H9 (cell line): ENCODE measurements at regions not wholly inside any gene's neighbourhood (a gene's known extent, or its start where the extent isn't known, plus 50 kb on each side); places are given as distances from the start of the nearest gene placed in this dataset.

Experiments
- DNase-seq: peaks from one replicate; pipeline ENCODE4 v3.0.0-alpha.2; 2017
- H2AFZ ChIP-seq: one replicate; pipeline ENCODE4 v1.6.1; 2013; ENCODE audit warnings: mild to moderate bottlenecking, low read length, control low read depth, moderate library complexity
- H2AK5ac ChIP-seq: 2 replicates; pipeline ENCODE4 v1.6.1; 2013; ENCODE audit warnings: low read length, control low read depth, mixed read lengths; ENCODE audit not compliant: insufficient read length
- H2BK120ac ChIP-seq: one replicate; pipeline ENCODE4 v1.6.1; 2013; ENCODE audit warnings: low read depth, mild to moderate bottlenecking, low read length, control low read depth, inconsistent platforms; ENCODE audit not compliant: poor library complexity, severe bottlenecking
- H2BK12ac ChIP-seq: 2 replicates; pipeline ENCODE4 v1.6.1; 2013; ENCODE audit warnings: low read length, control low read depth, mixed read lengths, low read depth; ENCODE audit not compliant: insufficient read length
- H2BK15ac ChIP-seq: 2 replicates; pipeline ENCODE4 v1.6.1; 2013; ENCODE audit warnings: low read depth, low read length, control low read depth
- H2BK20ac ChIP-seq: one replicate; pipeline ENCODE4 v1.6.1; 2013; ENCODE audit warnings: low read depth, mild to moderate bottlenecking, low read length, control low read depth, inconsistent platforms; ENCODE audit not compliant: poor library complexity, severe bottlenecking
- H2BK5ac ChIP-seq: 2 replicates; pipeline ENCODE4 v1.6.1; 2013; ENCODE audit warnings: low read length, control low read depth, mixed read lengths; ENCODE audit not compliant: insufficient read length
- H3K14ac ChIP-seq: 2 replicates; pipeline ENCODE4 v1.6.1; 2013; ENCODE audit warnings: low read length, control low read depth; ENCODE audit not compliant: insufficient read depth
- H3K18ac ChIP-seq: 2 replicates; pipeline ENCODE4 v1.6.1; 2013; ENCODE audit warnings: low read depth, mild to moderate bottlenecking, mixed read lengths, low read length, control low read depth; ENCODE audit not compliant: insufficient read length
- H3K23ac ChIP-seq: 2 replicates; pipeline ENCODE4 v1.6.1; 2013; ENCODE audit warnings: low read length, control low read depth, mixed read lengths, low read depth; ENCODE audit not compliant: insufficient read length
- H3K23me2 ChIP-seq: 2 replicates; pipeline ENCODE4 v1.6.1; 2013; ENCODE audit warnings: low read depth, mild to moderate bottlenecking, mixed read lengths, low read length, control low read depth; ENCODE audit not compliant: insufficient read length, poor library complexity, severe bottlenecking
- H3K27ac ChIP-seq: 2 replicates; pipeline ENCODE4 v1.5.1; 2013; ENCODE audit warnings: low read length, control low read depth, mixed read lengths, low read depth; ENCODE audit not compliant: insufficient read length
- H3K27me3 ChIP-seq: 2 replicates; pipeline ENCODE4 v1.6.1; 2013; ENCODE audit warnings: low read length, control low read depth, inconsistent platforms; ENCODE audit not compliant: insufficient read depth
- H3K4ac ChIP-seq: 2 replicates; pipeline ENCODE4 v1.6.1; 2013; ENCODE audit warnings: low read depth, mild to moderate bottlenecking, control low read depth, inconsistent platforms, low read length, moderate library complexity
- H3K4me1 ChIP-seq: 2 replicates; pipeline ENCODE4 v1.6.1; 2013; ENCODE audit warnings: low read length, control low read depth, inconsistent platforms; ENCODE audit not compliant: insufficient read depth
- H3K4me2 ChIP-seq: 2 replicates; pipeline ENCODE4 v1.6.1; 2013; ENCODE audit warnings: low read length, control low read depth, mixed read lengths; ENCODE audit not compliant: insufficient read length, insufficient read depth
- H3K56ac ChIP-seq: 2 replicates; pipeline ENCODE4 v1.6.1; 2013; ENCODE audit warnings: low read depth, mild to moderate bottlenecking, mixed read lengths, low read length, control low read depth; ENCODE audit not compliant: insufficient read length
- H3K79me1 ChIP-seq: 2 replicates; pipeline ENCODE4 v1.6.1; 2013; ENCODE audit warnings: low read depth, mild to moderate bottlenecking, moderate library complexity, low read length, control low read depth, inconsistent platforms; ENCODE audit not compliant: insufficient read depth, poor library complexity, severe bottlenecking
- H3K79me2 ChIP-seq: 2 replicates; pipeline ENCODE4 v1.6.1; 2013; ENCODE audit warnings: low read length, control low read depth, inconsistent platforms; ENCODE audit not compliant: insufficient read depth
- H3K9ac ChIP-seq: 2 replicates; pipeline ENCODE4 v1.6.1; 2013; ENCODE audit warnings: low read length, control low read depth, mixed read lengths; ENCODE audit not compliant: insufficient read length; ENCODE audit errors: extremely low read depth
- H3K9me3 ChIP-seq: one replicate; pipeline ENCODE4 v1.6.1; 2013; ENCODE audit warnings: low read depth, low read length, inconsistent platforms; ENCODE audit not compliant: control insufficient read depth
- H3T11ph ChIP-seq: one replicate; pipeline ENCODE4 v1.6.1; 2013; ENCODE audit warnings: mild to moderate bottlenecking, low read length, control low read depth, inconsistent platforms
- H4K20me1 ChIP-seq: one replicate; pipeline ENCODE4 v1.6.1; 2013; ENCODE audit not compliant: control insufficient read depth, insufficient read length, insufficient read depth
- H4K5ac ChIP-seq: 2 replicates; pipeline ENCODE4 v1.6.1; 2013; ENCODE audit warnings: low read depth, mild to moderate bottlenecking, mixed read lengths, low read length, control low read depth; ENCODE audit not compliant: insufficient read length
- H4K8ac ChIP-seq: replicated peaks from 2 replicates; pipeline ENCODE4 v1.6.1; 2013; ENCODE audit warnings: low read length, control low read depth, mixed read lengths, low read depth; ENCODE audit not compliant: insufficient read length
- H4K91ac ChIP-seq: 2 replicates; pipeline ENCODE4 v1.6.1; 2013; ENCODE audit warnings: low read depth, mild to moderate bottlenecking, moderate library complexity, mixed read lengths, low read length, control low read depth; ENCODE audit not compliant: insufficient read length
- H3K27ac Mint-ChIP-seq, 3 experiments: 2 replicates in 2 of 3; 3 replicates in 1 of 3; pipeline ENCODE4 v1.8.0; 2020 to 2021; ENCODE audit warnings: mixed read lengths in 3 of 3, mild to moderate bottlenecking in 1 of 3, moderate library complexity in 1 of 3
- H3K27me3 Mint-ChIP-seq: 2 replicates; pipeline ENCODE4 v1.8.0; 2021; ENCODE audit warnings: low read depth, mild to moderate bottlenecking, moderate library complexity, mixed read lengths
- H3K36me3 Mint-ChIP-seq, 3 experiments: 2 replicates in 2 of 3; 3 replicates in 1 of 3; pipeline ENCODE4 v1.8.0; 2020 to 2021; ENCODE audit warnings: low read depth in 3 of 3, mixed read lengths in 3 of 3; ENCODE audit not compliant: insufficient read depth in 1 of 3
- H3K4me1 Mint-ChIP-seq, 2 experiments: 2 replicates each; pipeline ENCODE4 v1.8.0; 2020; ENCODE audit warnings: mixed read lengths in 2 of 2
- H3K4me3 Mint-ChIP-seq, 2 experiments: 2 replicates in 1 of 2; 3 replicates in 1 of 2; pipeline ENCODE4 v1.8.0; 2020 to 2021; ENCODE audit warnings: mild to moderate bottlenecking in 2 of 2, mixed read lengths in 2 of 2, moderate library complexity in 1 of 2
- H3K9me3 Mint-ChIP-seq, 2 experiments: 2 replicates in 1 of 2; 3 replicates in 1 of 2; pipeline ENCODE4 v1.8.0; 2020; ENCODE audit warnings: mild to moderate bottlenecking in 2 of 2, mixed read lengths in 2 of 2, moderate library complexity in 1 of 2
- CTCF ChIP-seq: fragments of 200-600 bp; sonication (generic); conservative IDR thresholded peaks from 3 replicates; pipeline ENCODE4 v1.8.0; 2021; ENCODE audit warnings: antibody characterized with exemption, mild to moderate bottlenecking
- WGBS: extraction: QIAGEN DNeasy Blood & Tissue Kit; methylation state at CpG from one replicate; pipeline ENCODE4 v1.1.7; 2013; ENCODE audit warnings: missing lambda C conversion rate, low lambda C conversion rate, mixed read lengths; ENCODE audit not compliant: insufficient read length; ENCODE audit errors: extremely low coverage; 5-methylcytosine and 5-hydroxymethylcytosine counted together

- H4K20me1 ChIP-seq: no peaks in the 10 kb centered on the region
- TF ChIP-seq CTCF: no peak
- H2AK5ac ChIP-seq: no peak overlapping the region
- H4K91ac ChIP-seq: no peak overlapping the region
- H3K18ac ChIP-seq: no peak overlapping the region
- Mint-ChIP-seq H3K9me3 (no peaks in the 10 kb centered on the region), H3K4me3 (no peak overlapping the region), H3K36me3 (no peaks in the 10 kb centered on the region; a peak in 1 of 7 replicates), H3K27me3 (no peaks in the 10 kb centered on the region), H3K4me1 (no peaks in the 10 kb centered on the region), H3K27ac (no peak overlapping the region)
- no peaks in the 10 kb centered on the region for H3K79me2 ChIP-seq
- H2BK5ac ChIP-seq: no peak overlapping the region
- H3K27me3 ChIP-seq: no peaks in the 10 kb centered on the region
- no peak overlapping the region for H3K23ac ChIP-seq
- H2BK12ac ChIP-seq: no peak overlapping the region
- H2BK120ac ChIP-seq: no peak overlapping the region
- H3K14ac ChIP-seq: no peak overlapping the region
- no peak overlapping the region for H2BK15ac ChIP-seq
- no CpG with 5 or more reads among the region's 9 CpGs for WGBS
- H4K8ac ChIP-seq: no peak overlapping the region
- H3K79me1 ChIP-seq: no peaks in the 10 kb centered on the region
- no peaks in the 10 kb centered on the region for H3K23me2 ChIP-seq
- H4K5ac ChIP-seq: no peak overlapping the region
- no peak overlapping the region for H3K56ac ChIP-seq
- no peak overlapping the region for H2BK20ac ChIP-seq
- no peak overlapping the region for H3K9ac ChIP-seq
- no peak overlapping the region for H3K4ac ChIP-seq
- no peaks in the 10 kb centered on the region for H3K4me1 ChIP-seq
- no peak overlapping the region for H3T11ph ChIP-seq
- no peak overlapping the region for H2AFZ ChIP-seq
- DNase-seq: no peak
- H3K27ac ChIP-seq: no peak overlapping the region
- no peaks in the 10 kb centered on the region for H3K9me3 ChIP-seq
- H3K4me2 ChIP-seq: no peak overlapping the region
Measured at GRCh38 chr21:19236209-19236608, 832.6 kb upstream of the TMPRSS15 start.
